ENCODE measurements at regions not wholly inside any gene's neighbourhood (a gene's known extent, or its start where the extent isn't known, plus 50 kb on each side); places are given as distances from the start of the nearest gene placed in this dataset.

DNA sequence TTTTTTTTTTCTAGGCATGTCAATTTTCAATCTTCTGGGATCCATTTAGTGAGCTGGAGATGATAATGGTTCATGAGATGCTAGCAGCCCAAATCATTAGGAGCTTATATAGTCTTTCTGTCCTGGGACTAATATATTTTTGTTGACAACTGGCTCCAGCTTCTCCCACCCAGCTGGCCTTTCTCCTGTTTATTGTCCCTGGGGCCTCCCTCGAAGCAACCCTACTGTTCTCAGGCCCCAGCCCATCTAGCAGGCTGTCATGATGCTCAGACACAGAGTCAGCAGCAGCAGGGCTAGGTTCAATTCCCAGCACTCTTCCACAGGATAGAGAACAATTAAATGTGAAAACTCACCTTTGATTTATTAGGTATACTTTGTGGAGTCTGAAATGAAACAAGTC lies 127.6 kb upstream of the MID1 start:
- DNase-seq (ENCODE audit: low spot score) = no peak

DNA sequence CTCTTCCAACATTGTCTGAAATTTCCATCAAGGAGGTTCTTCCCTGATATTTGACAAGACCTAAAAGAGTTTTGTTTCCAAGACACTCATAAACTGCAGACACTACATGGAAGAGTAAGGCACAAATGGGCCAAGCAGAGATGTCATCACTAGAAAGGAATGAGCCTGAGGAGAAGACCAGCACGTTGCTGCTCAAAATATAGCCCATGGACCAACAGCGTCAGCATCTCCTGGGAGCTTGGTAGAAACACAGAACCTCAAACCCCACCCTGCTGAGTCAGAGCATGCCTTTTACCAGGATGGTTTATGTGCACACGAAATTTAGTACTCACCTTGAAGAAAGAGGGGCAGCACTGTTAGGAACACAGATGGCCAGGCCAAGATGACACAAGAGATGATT lies 128.7 kb upstream of the MID1 start:
- DNase-seq (ENCODE audit: low spot score) = no peak

DNA sequence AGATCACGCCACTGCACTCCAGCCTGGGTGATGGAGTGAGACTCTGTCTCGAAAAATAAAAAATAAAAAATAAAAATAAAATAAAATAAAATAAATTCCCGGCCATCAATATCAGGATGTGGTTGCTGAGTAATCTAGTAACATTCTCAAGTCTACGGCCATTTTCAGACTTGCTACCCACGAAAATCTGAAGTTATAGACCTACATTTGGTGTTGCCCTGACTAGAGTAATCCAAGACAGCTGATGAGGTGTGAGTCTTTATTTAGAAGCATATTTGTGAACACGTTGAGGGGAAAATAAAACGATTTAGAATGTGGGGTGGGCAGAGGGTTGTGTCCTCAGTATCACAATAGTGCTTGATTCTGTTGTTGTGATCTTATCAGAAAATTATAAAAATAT lies 130.2 kb upstream of the MID1 start:
- DNase-seq (ENCODE audit: low spot score) = no peak

DNA sequence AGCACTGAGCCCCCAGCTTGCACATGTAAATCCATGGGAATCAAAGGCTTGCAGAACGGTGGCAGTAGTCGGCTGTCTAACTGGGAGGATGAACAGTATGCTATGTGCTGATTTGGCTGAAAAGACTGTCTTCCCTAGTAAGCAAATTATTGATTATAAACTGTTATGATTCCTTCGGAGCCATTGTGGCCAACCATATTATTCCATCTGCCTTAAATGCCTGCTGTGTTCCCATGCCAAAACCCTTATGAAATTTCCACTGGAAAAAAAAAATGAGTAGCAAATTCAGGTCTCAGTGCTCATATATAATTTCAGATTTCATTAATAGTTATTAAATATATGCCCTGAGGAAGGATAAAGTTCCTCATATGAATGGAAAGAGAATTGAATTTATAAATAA lies 132.7 kb upstream of the MID1 start:
- no peak for DNase-seq (ENCODE audit: low spot score)

DNA sequence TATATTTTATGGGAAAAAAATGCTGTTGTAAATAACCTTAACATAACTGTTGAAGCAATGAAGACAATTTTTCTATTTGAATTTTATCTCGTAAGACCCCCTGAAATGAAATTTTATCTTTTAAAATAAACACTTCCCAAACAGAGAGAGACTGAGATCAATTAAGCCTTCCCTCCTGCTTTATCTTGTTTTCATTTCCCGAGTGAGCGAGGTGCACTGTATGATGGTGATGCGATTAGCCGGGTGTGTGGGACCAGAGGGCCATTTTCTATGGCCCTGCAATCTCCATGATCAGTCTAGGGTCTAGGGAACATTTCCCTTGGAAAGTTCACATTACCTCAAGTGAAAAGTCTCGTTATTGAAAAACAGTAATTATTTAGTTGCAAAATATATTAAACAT lies 134.1 kb upstream of the MID1 start:
- no peak for DNase-seq (ENCODE audit: low spot score)

DNA sequence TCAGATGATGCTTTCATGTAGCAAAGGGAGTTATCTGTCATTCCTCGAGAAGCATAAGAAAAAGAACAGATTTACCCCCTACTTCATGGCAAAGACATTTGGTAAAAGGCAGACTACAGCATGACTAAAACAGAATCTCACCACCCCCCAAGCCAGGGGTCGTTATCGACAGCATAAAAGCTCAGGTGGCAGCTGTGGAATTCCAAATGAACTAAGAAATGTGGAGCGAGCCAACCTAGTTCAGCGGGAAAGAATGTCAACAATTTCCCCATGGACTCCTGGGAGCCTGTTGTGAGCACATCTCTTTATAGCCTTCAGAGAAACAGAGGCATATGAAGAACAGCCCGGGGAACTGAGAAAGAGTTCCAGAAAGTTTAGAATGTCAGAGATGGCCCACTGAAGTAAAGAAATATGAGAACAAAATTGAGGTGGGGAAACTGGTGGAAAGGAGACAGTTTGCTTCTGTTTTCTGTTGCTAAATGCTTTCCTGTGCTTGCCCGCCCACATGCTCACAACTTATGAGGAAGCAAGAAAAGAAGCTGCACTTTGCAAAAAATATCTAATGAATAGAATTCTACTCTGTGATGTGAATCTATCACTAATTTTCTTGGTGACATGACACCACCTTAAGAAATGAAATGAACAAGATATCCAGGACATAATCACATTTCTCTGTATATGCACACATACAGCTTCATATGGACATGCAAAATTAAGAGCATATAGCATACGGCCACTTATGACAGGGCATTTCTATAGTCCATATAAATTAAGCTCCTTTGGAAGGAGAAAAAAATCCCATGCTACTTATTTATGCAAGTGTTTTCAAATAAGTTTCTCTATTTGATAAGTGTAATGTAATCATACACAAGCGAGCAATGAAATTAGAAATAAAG lies 135.3 kb upstream of the MID1 start:
- DNase-seq (ENCODE audit: low spot score) = no peak

DNA sequence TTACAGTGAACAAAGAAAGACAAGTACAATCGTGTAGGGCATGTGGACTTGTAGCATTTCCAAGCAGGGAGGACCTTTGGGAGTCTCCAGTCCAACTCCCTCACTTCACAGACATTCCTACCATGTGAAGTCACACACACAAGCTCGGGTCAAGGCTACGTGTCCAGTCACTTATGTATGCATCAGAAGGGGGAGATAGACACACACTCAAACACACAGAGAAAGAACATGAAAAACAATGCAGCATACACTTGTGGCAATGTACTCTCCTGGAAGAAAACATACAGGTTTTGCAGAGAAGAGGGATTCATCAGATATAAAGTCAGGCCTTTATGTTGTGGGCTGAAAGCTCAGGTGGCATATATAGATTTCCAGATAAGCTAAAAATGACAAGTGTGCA lies 136.1 kb upstream of the MID1 start:
- DNase-seq (ENCODE audit: low spot score) = no peak

DNA sequence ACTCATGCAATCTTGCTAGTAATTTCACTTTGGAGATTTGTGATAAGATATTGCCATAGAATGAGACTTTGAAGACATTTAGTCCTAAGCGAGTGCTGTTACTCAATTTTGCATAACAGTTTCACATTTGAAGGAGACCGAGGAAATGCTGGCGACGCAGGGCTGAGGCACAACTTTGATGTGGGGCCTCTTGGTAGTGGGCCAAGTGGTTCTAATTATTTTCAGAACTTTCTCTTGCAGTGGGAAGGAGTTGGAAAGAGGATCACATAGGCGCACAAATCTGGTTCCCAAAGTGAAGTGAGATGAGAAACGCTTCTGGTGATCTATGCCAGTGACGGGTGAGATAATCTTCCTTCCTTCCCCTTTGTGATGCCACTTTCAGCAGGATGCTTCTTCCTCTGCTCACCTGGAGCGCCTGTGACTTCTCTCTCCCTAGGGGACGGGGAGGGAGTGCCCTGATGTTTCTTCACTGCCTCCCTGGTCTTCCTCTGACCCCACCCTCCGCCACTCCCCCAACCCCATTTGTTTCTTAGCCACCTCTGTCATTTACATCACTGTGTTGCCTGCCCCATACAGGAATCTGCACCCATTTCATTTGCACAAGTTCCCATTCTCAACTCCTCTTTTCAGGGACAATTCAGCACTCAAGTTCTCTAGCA lies 138.9 kb upstream of the MID1 start:
- DNase-seq (ENCODE audit: low spot score) = no peak

DNA sequence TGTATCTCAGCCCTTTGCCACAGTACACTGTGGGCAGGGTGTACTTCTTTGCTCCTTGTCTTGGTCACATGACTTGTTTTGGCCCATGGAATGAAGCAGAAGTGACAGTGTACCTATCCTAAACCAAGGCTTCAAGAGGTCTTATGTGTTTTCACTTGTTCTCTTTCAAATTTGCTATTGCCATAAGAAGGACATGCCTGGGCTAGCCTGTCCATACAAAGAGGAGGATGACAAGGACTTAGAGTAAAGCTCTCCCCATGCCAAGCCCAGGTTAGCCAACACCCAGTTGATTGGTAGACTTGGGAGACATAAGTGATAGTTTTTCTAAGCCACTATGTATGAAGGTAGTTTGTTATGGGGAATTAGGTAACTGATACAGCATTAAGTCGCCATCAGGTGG lies 141.1 kb upstream of the MID1 start:
- DNase-seq (ENCODE audit: low spot score) = no peak

DNA sequence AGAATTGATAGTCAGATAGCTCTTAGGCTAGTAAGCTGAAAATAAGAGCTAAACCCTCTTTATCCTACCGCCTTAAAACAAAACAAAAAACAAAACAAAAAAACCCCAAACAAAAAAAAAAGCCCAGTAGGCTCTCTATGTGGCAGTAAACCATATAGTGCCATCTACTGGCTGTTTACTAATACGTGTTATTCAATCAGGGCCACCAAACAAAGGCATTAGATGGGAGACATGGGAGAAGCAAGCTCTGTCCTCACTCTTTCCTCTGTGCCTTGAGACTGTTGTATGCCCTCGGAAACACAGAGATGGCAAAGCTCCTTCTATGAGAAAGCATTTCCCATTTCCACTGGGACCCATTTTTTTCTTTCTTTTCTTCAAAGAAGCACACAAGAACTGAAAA lies 148.8 kb upstream of the MID1 start:
- no peak for DNase-seq (ENCODE audit: low spot score)

DNA sequence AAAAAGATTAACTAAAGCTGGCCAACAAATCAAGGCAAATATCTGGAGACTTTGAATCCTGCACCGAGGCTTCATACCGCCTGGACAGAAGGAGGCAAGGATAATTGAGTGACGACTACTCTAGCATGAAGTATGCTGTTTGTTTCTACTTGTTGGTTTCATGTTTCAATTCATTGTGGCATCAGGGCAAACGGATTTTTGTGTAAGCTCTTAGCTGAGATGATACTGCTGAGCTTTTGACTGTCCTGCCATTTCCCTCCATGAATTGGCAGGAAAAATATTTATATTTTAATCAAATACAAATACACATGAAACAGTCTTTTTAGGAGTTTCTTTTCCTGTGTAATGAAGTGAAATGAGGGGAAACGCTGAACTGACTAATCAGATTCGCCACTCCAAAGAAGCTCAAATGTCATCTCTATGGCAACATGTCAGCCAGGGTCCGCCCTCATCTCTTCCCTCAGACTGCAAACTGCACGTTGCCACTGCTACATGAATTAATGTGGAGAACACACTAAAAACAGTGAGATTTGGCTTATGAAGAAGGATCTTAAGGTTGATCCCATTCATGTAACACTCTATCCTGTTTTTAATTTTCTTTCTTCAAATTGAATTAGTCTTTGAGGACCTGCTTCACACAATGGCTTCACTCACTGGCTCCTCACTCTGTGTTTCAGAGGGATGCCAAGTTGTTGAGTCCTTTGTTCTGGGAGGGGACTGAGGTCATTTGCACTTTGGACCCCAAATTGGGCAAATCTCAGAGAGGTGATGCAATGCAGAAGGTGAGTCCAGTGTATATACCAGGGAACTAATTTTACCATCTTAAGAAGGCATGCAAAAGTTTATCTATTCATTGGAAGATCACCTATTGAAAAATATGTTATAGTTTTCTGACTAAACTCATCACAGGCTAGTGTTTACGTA lies 149.6 kb upstream of the MID1 start:
- no peak for DNase-seq (ENCODE audit: low spot score)

DNA sequence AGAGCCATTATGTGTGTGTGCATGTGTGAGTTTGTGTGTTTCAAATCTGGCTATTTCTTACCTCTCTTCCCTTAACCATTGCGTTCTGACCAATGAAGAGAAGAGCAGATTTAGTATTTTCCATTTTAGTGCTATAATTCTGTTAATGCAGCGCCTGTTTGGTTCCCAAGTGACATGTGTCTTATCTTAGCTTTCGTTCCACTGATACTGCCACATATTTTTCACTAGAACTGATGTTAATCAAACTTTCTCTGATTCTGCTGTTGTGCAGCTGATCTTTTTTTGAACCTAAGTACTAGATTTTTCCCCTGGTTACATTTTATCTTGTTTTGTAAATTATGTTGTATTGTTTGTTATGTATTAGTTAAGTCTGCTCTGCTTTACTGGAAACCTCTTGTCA lies 152.9 kb upstream of the MID1 start:
- DNase-seq (ENCODE audit: low spot score) = no peak

DNA sequence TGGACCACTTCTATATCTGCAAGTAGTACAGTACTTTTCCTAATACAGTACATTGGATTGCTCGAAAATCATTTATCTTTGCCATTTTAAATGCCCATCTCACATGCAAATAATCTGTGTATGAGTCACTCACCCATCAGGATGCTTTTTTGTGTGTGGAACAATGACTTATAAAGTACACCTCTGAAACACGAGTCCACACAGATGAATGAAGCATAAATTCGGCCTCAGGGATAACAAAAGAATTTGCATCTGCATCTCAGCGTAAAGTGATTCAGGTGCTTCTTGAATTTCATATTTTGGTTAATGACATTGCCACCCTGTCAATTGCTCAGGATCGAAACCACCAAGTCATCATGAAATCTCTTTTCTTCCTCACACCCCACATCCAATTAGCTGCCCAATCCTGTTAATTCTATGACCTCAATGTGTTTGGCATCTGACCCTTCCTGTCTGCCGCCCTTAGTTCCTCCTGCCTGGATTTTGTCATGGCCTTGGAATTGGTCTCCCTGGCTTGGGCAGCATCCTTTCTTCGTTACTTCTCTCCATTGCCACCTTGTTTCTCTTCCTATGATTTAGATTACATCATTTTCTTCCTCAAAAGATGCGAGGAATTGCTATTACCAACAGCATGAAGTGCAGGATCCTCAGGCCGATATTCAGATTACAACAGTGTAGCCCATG lies 161.6 kb upstream of the MID1 start:
- DNase-seq (ENCODE audit: low spot score) = no peak

DNA sequence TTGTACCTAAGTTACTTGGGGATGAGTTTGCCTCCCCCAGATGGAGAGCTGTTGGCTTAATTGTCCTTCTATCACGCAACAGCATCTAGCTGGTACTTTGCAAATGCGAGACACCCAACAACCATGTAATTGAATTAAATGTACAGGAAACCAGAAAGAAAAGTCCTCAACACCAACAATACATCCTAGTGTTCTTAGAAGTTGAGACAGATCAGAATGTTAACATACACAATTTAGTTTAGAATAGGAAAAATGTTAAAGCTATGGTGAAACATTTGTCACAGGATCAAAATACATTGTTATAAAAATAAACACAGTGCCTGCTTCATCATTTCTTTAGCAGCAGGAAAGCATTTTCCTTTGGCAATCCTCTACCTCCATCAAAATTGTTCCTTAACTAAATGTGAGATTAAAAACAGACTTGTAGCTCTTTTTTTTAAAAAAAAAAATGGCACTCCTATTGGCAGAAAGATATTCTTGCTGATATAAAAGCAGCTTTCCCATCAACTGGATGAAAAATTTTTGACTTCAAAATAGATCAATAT lies 163.1 kb upstream of the MID1 start:
- DNase-seq (ENCODE audit: low spot score) = no peak

DNA sequence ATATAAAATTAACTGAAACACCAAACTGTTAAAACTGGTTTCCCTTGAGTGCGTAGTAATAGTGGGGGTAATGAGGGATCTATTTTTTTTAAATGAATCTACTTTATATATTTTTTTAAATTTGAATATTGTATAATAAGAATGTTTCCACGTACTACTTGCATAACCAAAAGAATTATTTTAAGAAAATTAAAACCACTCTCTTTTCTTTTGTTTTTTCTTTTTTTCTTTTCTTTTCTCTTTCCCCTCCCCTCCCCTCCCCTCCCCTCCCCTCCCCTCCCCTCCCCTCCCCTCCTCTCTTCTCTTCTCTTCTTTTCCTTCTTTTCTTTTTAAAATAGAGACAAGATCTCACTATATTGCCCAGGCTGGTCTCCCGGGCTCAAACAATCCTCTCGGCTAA lies 166.9 kb upstream of the MID1 start:
- no peak for DNase-seq (ENCODE audit: low spot score)

DNA sequence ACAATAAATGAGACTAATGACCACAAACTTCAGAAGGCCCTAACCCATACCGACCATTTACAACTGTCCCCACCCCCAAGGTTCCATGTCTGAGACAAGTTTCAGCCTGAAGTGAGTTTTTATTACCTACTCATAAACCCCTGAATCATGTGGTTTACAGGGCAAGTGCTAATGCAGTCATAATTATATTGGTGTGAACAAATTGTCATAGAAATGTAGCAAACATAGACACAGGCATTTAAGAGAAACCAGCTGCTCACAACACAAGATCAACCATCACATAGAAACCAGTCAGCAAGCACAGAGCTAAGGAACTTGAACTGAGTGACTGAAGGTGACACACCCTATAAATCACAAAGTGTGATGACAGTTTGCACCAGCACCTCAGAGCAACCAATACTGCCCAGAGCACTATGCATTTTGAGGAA lies 173.8 kb upstream of the MID1 start:
- no peak for DNase-seq (ENCODE audit: low spot score)

DNA sequence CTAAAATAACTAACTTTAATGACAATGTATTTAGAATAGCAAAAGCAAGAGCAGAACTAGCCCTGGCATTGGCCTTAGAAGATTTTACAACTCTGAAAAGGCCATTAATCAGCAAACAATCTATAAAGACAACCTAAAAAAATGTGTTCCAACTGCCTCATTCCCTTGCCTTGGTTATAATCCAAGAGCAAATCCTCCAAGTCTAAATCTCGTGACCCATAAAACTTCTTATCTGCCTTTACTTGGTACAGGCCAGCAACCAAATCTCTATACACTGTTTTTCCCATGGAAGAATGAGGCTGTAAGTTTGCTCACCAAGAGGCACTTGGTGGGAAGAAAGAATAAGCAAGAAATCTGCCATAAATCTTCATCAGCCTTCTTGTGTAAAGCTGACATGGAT lies 175.3 kb upstream of the MID1 start:
- no peak for DNase-seq (ENCODE audit: low spot score)

DNA sequence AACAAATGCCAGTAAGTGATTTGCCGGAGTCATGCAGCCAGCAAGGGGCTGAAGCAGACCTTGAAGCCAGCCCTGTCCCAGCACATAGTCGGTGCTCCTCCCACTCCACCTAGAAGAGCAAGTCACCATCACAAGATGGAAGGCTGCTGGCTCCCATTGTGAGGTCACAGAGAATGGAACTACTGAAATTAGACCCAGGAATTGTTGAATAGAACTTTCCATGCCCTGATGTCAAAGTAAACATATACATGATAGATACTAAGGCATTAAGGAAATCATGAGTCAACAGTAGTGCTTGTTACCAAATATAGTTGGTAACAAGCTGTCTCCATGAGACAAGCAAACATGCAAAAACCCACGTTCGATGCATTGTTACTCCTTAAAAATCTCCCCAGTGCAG lies 177.1 kb upstream of the MID1 start:
- DNase-seq (ENCODE audit: low spot score) = no peak

DNA sequence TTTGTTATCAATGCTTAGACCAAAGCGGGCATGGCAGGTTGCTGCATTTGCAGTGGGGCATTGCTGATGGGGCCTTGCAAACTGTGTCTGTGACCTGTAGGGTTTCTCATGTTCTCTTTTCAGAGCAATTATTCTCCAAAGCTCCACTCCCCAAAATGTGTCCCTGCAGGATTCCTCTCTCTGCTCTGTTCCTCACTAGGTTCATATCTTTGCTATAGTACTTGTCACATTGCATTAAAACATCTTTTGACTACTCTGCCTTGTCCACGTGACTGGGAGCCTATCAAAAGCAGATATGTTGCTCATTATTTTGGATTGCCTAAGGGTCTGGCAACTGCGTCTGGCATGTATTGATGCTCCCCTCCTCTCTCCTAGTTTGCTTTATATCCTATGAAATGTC lies 177.7 kb upstream of the MID1 start:
- DNase-seq (ENCODE audit: low spot score) = no peak

DNA sequence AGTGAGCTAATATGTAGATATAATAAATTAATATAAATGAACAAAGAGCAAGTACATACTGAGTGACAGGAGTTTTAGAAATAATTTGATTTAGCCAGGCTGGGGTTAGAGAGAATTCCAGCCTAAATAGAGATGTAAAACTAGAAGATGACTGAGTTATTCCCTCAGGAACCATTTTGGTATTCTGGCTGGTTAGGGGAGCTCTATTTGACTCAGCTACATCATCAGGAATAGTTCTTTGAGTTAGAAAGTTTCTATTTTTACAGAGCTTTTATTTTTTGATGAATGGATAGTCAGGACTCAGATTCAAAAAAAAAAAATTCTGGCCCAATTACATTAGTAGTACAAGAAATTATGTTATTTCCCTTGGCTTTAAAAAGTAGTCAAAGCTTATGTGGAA lies 180.4 kb upstream of the MID1 start:
- no peak for DNase-seq (ENCODE audit: low spot score)

DNA sequence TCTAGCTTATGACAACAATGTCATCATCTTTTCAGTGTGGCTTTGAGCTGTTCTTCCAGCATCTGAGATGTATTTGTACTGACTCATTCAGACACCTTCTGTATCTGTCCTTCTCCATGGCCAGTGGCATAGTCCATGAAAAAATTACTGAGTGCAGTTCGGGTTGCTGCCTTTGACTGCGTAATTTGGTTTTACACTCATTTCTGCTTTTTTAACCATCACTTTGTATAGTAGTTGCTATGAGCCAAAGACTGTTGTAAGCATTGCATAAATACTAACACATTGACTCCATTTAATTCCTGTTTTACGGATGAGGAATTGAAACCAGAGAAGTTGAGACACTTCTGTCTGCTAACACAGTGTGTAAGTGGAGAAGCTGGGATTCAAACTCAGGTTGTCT lies 190.7 kb upstream of the MID1 start:
- DNase-seq (ENCODE audit: low spot score) = no peak

DNA sequence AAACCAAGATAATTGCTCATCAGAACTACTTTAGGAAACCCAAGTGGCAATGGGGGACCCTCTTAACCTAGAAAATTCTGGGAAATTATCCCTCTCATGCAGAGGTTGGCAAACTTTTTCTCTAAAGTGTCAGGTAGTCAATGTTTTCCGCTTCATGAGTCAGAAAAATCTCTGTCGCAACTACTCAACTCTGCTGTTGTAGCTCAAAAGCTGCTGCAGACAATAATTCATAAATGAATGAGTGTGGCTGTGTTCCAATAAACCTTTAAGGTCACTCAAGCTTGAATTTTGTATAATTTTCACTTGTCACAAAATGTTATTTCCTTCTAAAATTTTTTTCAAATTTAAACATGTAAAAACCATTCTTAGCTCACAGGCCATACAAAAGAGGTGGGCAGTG lies 193.4 kb upstream of the MID1 start:
- no peak for DNase-seq (ENCODE audit: low spot score)
